Endothelial cell of umbilical vein (primary cell): ENCODE measurements at regions not wholly inside any gene's neighbourhood (a gene's known extent, or its start where the extent isn't known, plus 50 kb on each side); places are given as distances from the start of the nearest gene placed in this dataset.

Experiments
- BruUV-seq: library from RNA; stranded (reverse); fragments of 400-500 nt; replicated peaks from 2 replicates; lab custom pipeline; 2021; lab: Mats Ljungman, UMichigan
- CTCF ChIA-PET: fragments of 300-600, 350-600 bp; sonication (Branson Sonifier 250); formaldehyde crosslinking; loops from one replicate; lab custom pipeline; 2021; ENCODE audit warnings: antibody characterized with exemption, inconsistent platforms; lab: Charles Lee
- POLR2A ChIA-PET: fragments of 300-600, 350-600 bp; sonication (Branson Sonifier 250); formaldehyde crosslinking; loops from one replicate; lab custom pipeline; 2021; ENCODE audit warnings: antibody characterized with exemption, inconsistent platforms; lab: Charles Lee
- DNase-seq: peaks from one replicate; pipeline ENCODE4 v3.0.0-alpha.2; 2011; ENCODE audit warnings: low read depth, low spot score
- FAIRE-seq: peaks from 2 replicates; lab custom pipeline; 2011; peaks lifted over from hg19 to GRCh38; lab: Jason Lieb, UNC
- H2AFZ ChIP-seq: 2 replicates; pipeline ENCODE4 v1.6.0; 2012; ENCODE audit warnings: low read depth, low read length, control low read depth, inconsistent platforms
- H3K27ac ChIP-seq: 2 replicates; pipeline ENCODE4 v1.5.1; 2011; ENCODE audit warnings: low read depth, mild to moderate bottlenecking, control low read depth, low read length, moderate library complexity; ENCODE audit not compliant: insufficient read depth
- H3K27me3 ChIP-seq, 2 experiments: 2 replicates each; pipeline versions ENCODE4 v1.6.0 to v1.6.1; 2011; ENCODE audit warnings: low read length in 2 of 2, mixed read lengths in 1 of 2; ENCODE audit not compliant: control insufficient read depth in 2 of 2, insufficient read depth in 2 of 2
- H3K36me3 ChIP-seq, 2 experiments: 2 replicates in 1 of 2; 3 replicates in 1 of 2; pipeline ENCODE4 v1.5.1; 2011; ENCODE audit warnings: low read length in 2 of 2, mild to moderate bottlenecking in 1 of 2, moderate library complexity in 1 of 2; ENCODE audit not compliant: control insufficient read depth in 2 of 2, insufficient read depth in 2 of 2; ENCODE audit errors: extremely low read depth in 1 of 2
- H3K4me1 ChIP-seq: 3 replicates; pipeline ENCODE4 v1.5.1; 2011; ENCODE audit warnings: mild to moderate bottlenecking, low read length; ENCODE audit not compliant: control insufficient read depth, insufficient read depth; ENCODE audit errors: extremely low read depth
- H3K4me2 ChIP-seq: 2 replicates; pipeline ENCODE4 v1.6.1; 2011; ENCODE audit warnings: low read length, control low read depth, mixed read lengths; ENCODE audit not compliant: insufficient read depth
- H3K4me3 ChIP-seq, 3 experiments: fragments of 200-600 bp in 1 of 3; sonication (generic), shearing (Covaris generic) in 1 of 3; replicated peaks in 1 of 3; 2 replicates each; pipeline ENCODE4 v1.5.1; 2011 to 2016; ENCODE audit warnings: control low read depth in 3 of 3, low read length in 3 of 3, mild to moderate bottlenecking in 2 of 3, inconsistent platforms in 1 of 3, low read depth in 1 of 3, moderate library complexity in 1 of 3; ENCODE audit not compliant: insufficient read depth in 1 of 3
- H3K79me2 ChIP-seq: 2 replicates; pipeline ENCODE4 v1.6.0; 2012; ENCODE audit warnings: low read length, inconsistent platforms; ENCODE audit not compliant: control insufficient read depth, insufficient read depth
- H3K9ac ChIP-seq: replicated peaks from 2 replicates; pipeline ENCODE3; 2011; ENCODE audit warnings: low read length, control low read depth; ENCODE audit not compliant: insufficient read depth; ENCODE audit errors: extremely low read depth
- H3K9me1 ChIP-seq: replicated peaks from 3 replicates; pipeline ENCODE4 v1.6.0; 2011; ENCODE audit warnings: mild to moderate bottlenecking, low read length; ENCODE audit not compliant: control insufficient read depth, insufficient read depth; ENCODE audit errors: extremely low read depth
- H3K9me3 ChIP-seq: replicated peaks from 2 replicates; pipeline ENCODE4 v1.5.1; 2012; ENCODE audit warnings: low read length, inconsistent platforms; ENCODE audit not compliant: control insufficient read depth, insufficient read depth
- H4K20me1 ChIP-seq: replicated peaks from 2 replicates; pipeline ENCODE3; 2011; ENCODE audit warnings: mild to moderate bottlenecking, low read length; ENCODE audit not compliant: control insufficient read depth, insufficient read depth; ENCODE audit errors: extremely low read depth
- CTCF ChIP-seq, 2 donors: IDR thresholded peaks; 1 replicate in 1 of 2; 2 replicates in 1 of 2; pipeline ENCODE4 v1.5.1; 2011; ENCODE audit warnings: low read length in 2 of 2, mild to moderate bottlenecking in 2 of 2, moderate library complexity in 2 of 2, control low read depth in 1 of 2, inconsistent platforms in 1 of 2, low read depth in 1 of 2; ENCODE audit not compliant: insufficient read depth in 1 of 2; ENCODE audit errors: extremely low read depth in 1 of 2
- EZH2 ChIP-seq: IDR thresholded peaks from 2 replicates; pipeline ENCODE4 v1.6.1; 2012; ENCODE audit warnings: borderline replicate concordance, low read depth, mild to moderate bottlenecking, moderate library complexity, low read length, inconsistent platforms; ENCODE audit not compliant: severe bottlenecking
- FOS ChIP-seq: IDR thresholded peaks from 2 replicates; pipeline ENCODE4 v1.6.1; 2011; ENCODE audit warnings: mild to moderate bottlenecking, low read length, moderate library complexity, borderline replicate concordance; ENCODE audit not compliant: insufficient read depth
- GATA2 ChIP-seq: IDR thresholded peaks from 2 replicates; pipeline ENCODE4 v1.7.0; 2011; ENCODE audit warnings: low read depth, mild to moderate bottlenecking, moderate library complexity, mixed read lengths, low read length; ENCODE audit not compliant: insufficient read length, insufficient read depth
- JUN ChIP-seq: IDR thresholded peaks from 2 replicates; pipeline ENCODE4 v1.6.1; 2011; ENCODE audit warnings: borderline replicate concordance, low read depth; ENCODE audit not compliant: insufficient read length, insufficient read depth
- MAX ChIP-seq: IDR thresholded peaks from 2 replicates; pipeline ENCODE4 v1.6.1; 2011; ENCODE audit not compliant: insufficient read depth, insufficient read length
- MYC ChIP-seq: IDR thresholded peaks from one replicate; pipeline ENCODE4 v1.6.1; 2011; ENCODE audit warnings: mild to moderate bottlenecking, low read depth, low read length
- POLR2AphosphoS5 ChIP-seq: IDR thresholded peaks from 2 replicates; pipeline ENCODE4 v1.6.1; 2012; ENCODE audit warnings: low read depth, mild to moderate bottlenecking, control low read depth, low read length, moderate library complexity; ENCODE audit not compliant: insufficient read depth
- dilution Hi-C: fragments of 300-500 bp; cut with MboI; formaldehyde crosslinking; loops from one replicate; pipeline ENCODE4 v1.15.0; 2019; ENCODE audit warnings: low sequenced_read_pairs; ENCODE audit not compliant: extremely low pct_ligation_motif_present
- intact Hi-C: fragments of 100-400 bp; cut with micrococcal nuclease; formaldehyde crosslinking; loops from one replicate; pipeline ENCODE4 v1.10.0; 2022

- CTCF ChIA-PET = no interaction called here
- no TSS peak for BruUV-seq
Measured at GRCh38 chr2:16203069-16203468, 262.7 kb downstream of the MYCN start.

More at GRCh38 chr2:16203069-16203468, 262.7 kb downstream of the MYCN start:
- H3K4me1 ChIP-seq = no peaks in the 10 kb centered on the region
- no peak overlapping the region for H3K4me2 ChIP-seq
- H3K27me3 ChIP-seq = no peaks in the 10 kb centered on the region
- no peak for TF ChIP-seq CTCF (IDR thresholded peaks at IDR 0.05; ENCODE audit: extremely low read depth in 1 of 2, insufficient read depth in 1 of 2, low read depth in 1 of 2, low read length in 2 of 2)
- no peak for TF ChIP-seq GATA2
- no peak for TF ChIP-seq FOS
- TF ChIP-seq MYC = no peak
- no peak for TF ChIP-seq EZH2
- no peak for TF ChIP-seq JUN
- TF ChIP-seq MAX = no peak
- TF ChIP-seq POLR2AphosphoS5 = no peak
- no peak overlapping the region for H3K4me3 ChIP-seq
- H3K9me3 ChIP-seq = peaks cover 7% of the 10 kb centered on the region
- H3K36me3 ChIP-seq = no peaks in the 10 kb centered on the region
- H3K9ac ChIP-seq = no peak overlapping the region
- H3K79me2 ChIP-seq = no peaks in the 10 kb centered on the region
- intact Hi-C loops (no loop called here), dilution Hi-C loops (no loop called here)
- FAIRE-seq (no peak), DNase-seq (no peak)
- POLR2A ChIA-PET = no interaction called here
- no peak overlapping the region for H2AFZ ChIP-seq
- no peaks in the 10 kb centered on the region for H4K20me1 ChIP-seq
- no peak overlapping the region for H3K27ac ChIP-seq
- no peaks in the 10 kb centered on the region for H3K9me1 ChIP-seq
